HG02840 (cell line): ENCODE measurements at regions not wholly inside any gene's neighbourhood (a gene's known extent, or its start where the extent isn't known, plus 50 kb on each side); places are given as distances from the start of the nearest gene placed in this dataset.
A peak's percentile ranks its signal among the peaks of the same experiment; 100 is the strongest.

Experiments
- ATAC-seq: cut with Tn5 transposase; IDR thresholded peaks from one replicate; pipeline ENCODE4 v1.9.1; 2021; ENCODE audit warnings: mild to moderate bottlenecking, moderate library complexity, moderate number of reproducible peaks; ENCODE audit not compliant: unreplicated experiment, low FRiP score

- no peak for ATAC-seq
These were observed 141.9 kb downstream of the SLIT2 start for GRCh38 chr4:20393486-20394100.

GRCh38 chr4:20394512-20394911 lies 142.8 kb downstream of the SLIT2 start:
- no peak for ATAC-seq

- no peak for ATAC-seq
These were observed 143.6 kb downstream of the SLIT2 start for GRCh38 chr4:20395160-20395773.

GRCh38 chr4:20403290-20403689 lies 151.6 kb downstream of the SLIT2 start:
- no peak for ATAC-seq

GRCh38 chr4:20403846-20404245 lies 152.1 kb downstream of the SLIT2 start:
- ATAC-seq: no peak

- ATAC-seq: no peak
These were observed 156.9 kb downstream of the SLIT2 start for GRCh38 chr4:20408611-20409010.

- ATAC-seq: no peak
These were observed 160.4 kb downstream of the SLIT2 start for GRCh38 chr4:20412072-20412471.

GRCh38 chr4:20416800-20417199 lies 165.1 kb downstream of the SLIT2 start:
- ATAC-seq: no peak

GRCh38 chr4:20418861-20419451 lies 167.3 kb downstream of the SLIT2 start:
- ATAC-seq: peak; percentile 97

- no peak for ATAC-seq
These were observed 169.4 kb downstream of the SLIT2 start for GRCh38 chr4:20420916-20421602.

- no peak for ATAC-seq
These were observed 169.9 kb downstream of the SLIT2 start for GRCh38 chr4:20421603-20421985.

- ATAC-seq: peak; percentile 65
These were observed 170.7 kb downstream of the SLIT2 start for GRCh38 chr4:20422398-20422797.

GRCh38 chr4:20423420-20423819 lies 171.7 kb downstream of the SLIT2 start:
- no peak for ATAC-seq

GRCh38 chr4:20426028-20426427 lies 174.3 kb downstream of the SLIT2 start:
- no peak for ATAC-seq

GRCh38 chr4:20428436-20429160 lies 176.9 kb downstream of the SLIT2 start:
- ATAC-seq: no peak

GRCh38 chr4:20430259-20430941 lies 178.7 kb downstream of the SLIT2 start:
- ATAC-seq: no peak

GRCh38 chr4:20431543-20431951 lies 179.8 kb downstream of the SLIT2 start:
- no peak for ATAC-seq

- ATAC-seq: no peak
These were observed 180.4 kb downstream of the SLIT2 start for GRCh38 chr4:20432088-20432487.

GRCh38 chr4:20433097-20433705 lies 181.5 kb downstream of the SLIT2 start:
- ATAC-seq: no peak

- ATAC-seq: no peak
These were observed 188.5 kb downstream of the SLIT2 start for GRCh38 chr4:20440170-20440569.
